Caco-2 (cell line): ENCODE measurements at regions not wholly inside any gene's neighbourhood (a gene's known extent, or its start where the extent isn't known, plus 50 kb on each side); places are given as distances from the start of the nearest gene placed in this dataset.

Experiments used
- BruUV-seq: library from RNA; stranded (reverse); fragments of 400-500 nt; replicated peaks from 2 replicates; lab custom pipeline; 2021; lab: Mats Ljungman, UMichigan
- CTCF ChIA-PET: fragments of 300-600 bp; sonication (Branson Sonifier 250); formaldehyde crosslinking; loops from one replicate; lab custom pipeline; 2022; ENCODE audit warnings: antibody characterized with exemption; lab: Charles Lee
- POLR2A ChIA-PET: fragments of 300-600 bp; sonication (Branson Sonifier 250); formaldehyde crosslinking; loops from one replicate; lab custom pipeline; 2022; ENCODE audit warnings: antibody characterized with exemption; lab: Charles Lee
- DNase-seq, 2 experiments: peaks; one replicate each; pipeline versions ENCODE4 v3.0.0 to v3.0.0-alpha.2; 2020 to 2022
- H3K27me3 ChIP-seq: replicated peaks from 2 replicates; pipeline ENCODE4 v1.6.0; 2011; ENCODE audit warnings: low read length; ENCODE audit not compliant: control insufficient read depth, insufficient read depth
- H3K36me3 ChIP-seq: 2 replicates; pipeline ENCODE4 v1.5.1; 2011; ENCODE audit warnings: low read length; ENCODE audit not compliant: control insufficient read depth, insufficient read depth
- H3K4me1 ChIP-seq: fragments of 250-450 bp; sonication (Bioruptor Pico); 2 replicates; pipeline ENCODE4 v1.5.1; 2020; ENCODE audit warnings: mild to moderate bottlenecking
- H3K4me3 ChIP-seq: 2 replicates; pipeline ENCODE4 v1.5.1; 2011; ENCODE audit warnings: low read depth, mild to moderate bottlenecking, control low read depth, low read length
- H3K9me3 ChIP-seq: fragments of 250-450 bp; sonication (Bioruptor Pico); 2 replicates; pipeline ENCODE4 v1.5.1; 2020; ENCODE audit warnings: mild to moderate bottlenecking, moderate library complexity
- H3K27ac Mint-ChIP-seq: one replicate; pipeline ENCODE4 v1.8.0; 2022; ENCODE audit warnings: mixed read lengths; ENCODE audit not compliant: unreplicated experiment
- H3K27me3 Mint-ChIP-seq: one replicate; pipeline ENCODE4 v1.8.0; 2022; ENCODE audit warnings: mixed read lengths; ENCODE audit not compliant: insufficient read depth, unreplicated experiment
- H3K36me3 Mint-ChIP-seq: one replicate; pipeline ENCODE4 v1.8.0; 2022; ENCODE audit warnings: mild to moderate bottlenecking, mixed read lengths; ENCODE audit not compliant: insufficient read depth, unreplicated experiment
- H3K4me1 Mint-ChIP-seq: one replicate; pipeline ENCODE4 v1.8.0; 2022; ENCODE audit warnings: low read depth, mixed read lengths; ENCODE audit not compliant: unreplicated experiment
- H3K4me3 Mint-ChIP-seq: one replicate; pipeline ENCODE4 v1.8.0; 2022; ENCODE audit warnings: mild to moderate bottlenecking, moderate library complexity, mixed read lengths; ENCODE audit not compliant: unreplicated experiment
- H3K9me3 Mint-ChIP-seq: one replicate; pipeline ENCODE4 v1.8.0; 2022; ENCODE audit warnings: mixed read lengths; ENCODE audit not compliant: unreplicated experiment
- intact Hi-C: fragments of 100-400 bp; cut with micrococcal nuclease; formaldehyde crosslinking; loops from one replicate; pipeline ENCODE4 v1.10.0; 2022; ENCODE audit not compliant: unreplicated experiment
- TF ChIP-seq, protein P1 (sequence below), 2 experiments: fragments of 200-600 bp in 1 of 2; IDR thresholded peaks; 1 replicate in 1 of 2; 2 replicates in 1 of 2; pipeline versions ENCODE4 v1.5.1 to v1.8.0; 2011 to 2022; ENCODE audit warnings: antibody characterized with exemption in 1 of 2, control low read depth in 1 of 2, inconsistent platforms in 1 of 2, low read depth in 1 of 2, low read length in 1 of 2, mild to moderate bottlenecking in 1 of 2, moderate library complexity in 1 of 2; ENCODE audit not compliant: insufficient read depth in 1 of 2, severe bottlenecking in 1 of 2, unreplicated experiment in 1 of 2

DNA sequence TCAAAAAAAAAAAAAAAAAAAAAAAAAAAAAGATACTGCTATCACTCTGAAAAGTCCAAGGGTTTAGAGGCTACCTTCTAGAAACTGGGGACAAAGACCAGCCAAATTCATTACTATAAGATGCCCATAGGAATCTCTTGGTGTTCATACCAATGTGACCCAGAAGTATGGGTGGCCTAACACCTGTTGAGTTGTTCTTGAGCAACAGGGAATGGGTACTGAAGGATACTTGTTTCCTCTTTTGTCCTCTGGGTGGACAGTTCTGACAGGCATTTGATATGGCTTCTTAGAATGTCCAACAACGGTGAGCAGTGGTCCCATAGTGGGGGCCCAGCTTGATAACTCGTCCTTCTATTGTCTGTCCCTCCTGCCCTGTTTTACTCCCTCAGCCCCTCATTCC lies 141.4 kb upstream of the PLEKHM1 start:
- Mint-ChIP-seq H3K4me1 (no peaks in the 10 kb centered on the region), H3K27me3 (no peaks in the 10 kb centered on the region), H3K27ac (no peak overlapping the region), H3K9me3 (no peaks in the 10 kb centered on the region), H3K36me3 (peaks cover 29% of the 10 kb centered on the region), H3K4me3 (no peak overlapping the region)
- TF ChIP-seq, protein P1, sequence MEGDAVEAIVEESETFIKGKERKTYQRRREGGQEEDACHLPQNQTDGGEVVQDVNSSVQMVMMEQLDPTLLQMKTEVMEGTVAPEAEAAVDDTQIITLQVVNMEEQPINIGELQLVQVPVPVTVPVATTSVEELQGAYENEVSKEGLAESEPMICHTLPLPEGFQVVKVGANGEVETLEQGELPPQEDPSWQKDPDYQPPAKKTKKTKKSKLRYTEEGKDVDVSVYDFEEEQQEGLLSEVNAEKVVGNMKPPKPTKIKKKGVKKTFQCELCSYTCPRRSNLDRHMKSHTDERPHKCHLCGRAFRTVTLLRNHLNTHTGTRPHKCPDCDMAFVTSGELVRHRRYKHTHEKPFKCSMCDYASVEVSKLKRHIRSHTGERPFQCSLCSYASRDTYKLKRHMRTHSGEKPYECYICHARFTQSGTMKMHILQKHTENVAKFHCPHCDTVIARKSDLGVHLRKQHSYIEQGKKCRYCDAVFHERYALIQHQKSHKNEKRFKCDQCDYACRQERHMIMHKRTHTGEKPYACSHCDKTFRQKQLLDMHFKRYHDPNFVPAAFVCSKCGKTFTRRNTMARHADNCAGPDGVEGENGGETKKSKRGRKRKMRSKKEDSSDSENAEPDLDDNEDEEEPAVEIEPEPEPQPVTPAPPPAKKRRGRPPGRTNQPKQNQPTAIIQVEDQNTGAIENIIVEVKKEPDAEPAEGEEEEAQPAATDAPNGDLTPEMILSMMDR (IDR thresholded peaks at IDR 0.05; ENCODE audit: insufficient read depth in 1 of 2, low read depth in 1 of 2, low read length in 1 of 2, severe bottlenecking in 1 of 2, unreplicated experiment in 1 of 2): no peak
- Histone ChIP-seq H3K4me3 (no peak overlapping the region), H3K36me3 (peaks cover 1% of the 10 kb centered on the region; the same call in 1 of the 2 replicates), H3K9me3 (no peaks in the 10 kb centered on the region), H3K27me3 (no peaks in the 10 kb centered on the region), H3K4me1 (no peaks in the 10 kb centered on the region)
- no peak for DNase-seq
- intact Hi-C loops: no loop called here
- no TSS peak for BruUV-seq
- POLR2A ChIA-PET: no interaction called here
- CTCF ChIA-PET: no interaction called here

DNA sequence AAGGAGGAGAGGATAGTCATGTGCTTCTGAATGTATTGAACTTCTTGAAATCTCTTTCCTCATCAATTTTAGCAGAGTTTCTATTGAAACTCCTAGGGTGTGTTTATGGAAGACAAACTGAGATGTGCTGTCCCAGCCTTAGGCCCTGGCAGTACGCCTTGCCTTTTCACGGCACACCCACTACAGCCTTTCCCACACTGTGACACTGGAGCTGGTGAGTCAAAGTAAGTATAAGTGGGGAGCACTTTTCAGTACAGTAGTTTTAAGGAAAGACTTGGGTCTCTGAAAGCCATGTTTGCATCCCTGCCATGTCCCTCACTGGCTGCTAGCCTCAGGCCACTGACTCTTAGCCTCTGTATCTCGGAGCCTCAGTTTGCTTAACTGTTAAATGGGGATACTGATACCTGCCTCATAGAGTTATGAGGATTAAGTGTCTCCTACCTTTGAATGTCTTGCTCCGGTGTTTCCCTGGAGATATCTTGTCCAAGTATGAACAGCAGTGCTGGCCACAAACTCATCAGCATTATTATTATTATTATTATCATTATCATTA lies 144.7 kb upstream of the CRHR1 start:
- BruUV-seq: no TSS peak
- ChIA-PET POLR2A (no interaction called here), CTCF (no interaction called here)

DNA sequence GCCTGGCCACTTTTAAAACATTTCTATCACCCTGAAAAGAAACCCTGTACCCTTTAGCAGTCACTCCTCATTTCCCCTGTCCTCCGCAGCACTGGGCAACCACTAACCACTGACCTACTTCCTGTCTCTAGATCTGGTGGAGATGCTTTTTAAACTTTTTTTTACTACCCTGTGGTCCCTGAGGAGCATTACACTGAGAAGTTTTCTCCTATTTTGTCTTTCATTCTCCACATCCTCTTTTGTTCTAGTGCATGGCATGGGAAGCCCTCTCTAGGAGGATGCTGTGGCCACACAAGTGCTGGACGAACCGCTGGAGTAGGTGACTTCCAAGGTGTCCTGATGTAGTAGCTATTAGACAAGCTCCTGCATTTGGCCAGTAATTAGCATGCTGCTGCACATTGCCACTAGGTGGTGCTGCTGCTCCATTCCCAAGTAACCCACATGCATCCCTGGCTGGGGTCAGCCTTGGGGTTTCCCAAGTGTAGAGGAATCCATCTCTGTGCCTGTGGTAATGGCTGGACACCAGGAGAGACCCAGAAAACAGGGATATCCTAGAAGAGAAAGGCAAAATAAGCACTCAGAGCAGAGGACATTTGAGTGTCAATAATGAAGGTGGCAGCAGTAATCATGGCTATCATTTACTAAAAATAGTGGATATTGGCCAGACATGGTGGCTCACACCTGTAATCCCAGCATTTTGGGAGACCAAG lies 143.8 kb upstream of the CRHR1 start:
- H3K27ac Mint-ChIP-seq: peak overlapping the region; percentile 9
- intact Hi-C loops: loop anchor here (1.0 to 10.0 kb wide), 5 partner anchors 82 to 255 kb away; partner anchors contain the start of genes CRHR1 and MAPT
- H3K9me3 Mint-ChIP-seq: no peaks in the 10 kb centered on the region
- Histone ChIP-seq H3K4me3 (no peak overlapping the region), H3K36me3 (no peaks in the 10 kb centered on the region), H3K9me3 (no peaks in the 10 kb centered on the region), H3K4me1 (no peaks in the 10 kb centered on the region), H3K27me3 (no peaks in the 10 kb centered on the region)
- H3K36me3 Mint-ChIP-seq: peaks cover 13% of the 10 kb centered on the region
- no peak overlapping the region for H3K4me3 Mint-ChIP-seq
- H3K27me3 Mint-ChIP-seq: peaks cover 4% of the 10 kb centered on the region
- TF ChIP-seq, protein P1 (IDR thresholded peaks at IDR 0.05; ENCODE audit: insufficient read depth in 1 of 2, low read depth in 1 of 2, low read length in 1 of 2, severe bottlenecking in 1 of 2, unreplicated experiment in 1 of 2): peak; percentile 95 to 96
- no peaks in the 10 kb centered on the region for H3K4me1 Mint-ChIP-seq
- ChIA-PET POLR2A (no interaction called here), CTCF (interaction anchor here (0.6 to 2.3 kb wide), 26 partner anchors 17 to 1101 kb away, joined by 3 to 32 read pairs (median 4); partner anchors contain the start of gene CRHR1)
- BruUV-seq: no TSS peak
- DNase-seq: peak; percentile 82 to 86

More for the DNA sequence above, 144.7 kb upstream of the CRHR1 start:
- TF ChIP-seq, protein P1 (IDR thresholded peaks at IDR 0.05; ENCODE audit: insufficient read depth in 1 of 2, low read depth in 1 of 2, low read length in 1 of 2, severe bottlenecking in 1 of 2, unreplicated experiment in 1 of 2): no peak
- DNase-seq: no peak
- Mint-ChIP-seq H3K4me1 (no peaks in the 10 kb centered on the region), H3K9me3 (no peaks in the 10 kb centered on the region), H3K27ac (no peak overlapping the region), H3K36me3 (peaks cover 13% of the 10 kb centered on the region), H3K27me3 (peaks cover 4% of the 10 kb centered on the region), H3K4me3 (no peak overlapping the region)
- no peak overlapping the region for H3K4me3 ChIP-seq
- H3K36me3 ChIP-seq: no peaks in the 10 kb centered on the region
- H3K4me1 ChIP-seq: no peaks in the 10 kb centered on the region
- intact Hi-C loops: no loop called here
- no peaks in the 10 kb centered on the region for H3K9me3 ChIP-seq
- H3K27me3 ChIP-seq: no peaks in the 10 kb centered on the region
